ENCODE measurements at regions not wholly inside any gene's neighbourhood (a gene's known extent, or its start where the extent isn't known, plus 50 kb on each side); places are given as distances from the start of the nearest gene placed in this dataset.

DNA sequence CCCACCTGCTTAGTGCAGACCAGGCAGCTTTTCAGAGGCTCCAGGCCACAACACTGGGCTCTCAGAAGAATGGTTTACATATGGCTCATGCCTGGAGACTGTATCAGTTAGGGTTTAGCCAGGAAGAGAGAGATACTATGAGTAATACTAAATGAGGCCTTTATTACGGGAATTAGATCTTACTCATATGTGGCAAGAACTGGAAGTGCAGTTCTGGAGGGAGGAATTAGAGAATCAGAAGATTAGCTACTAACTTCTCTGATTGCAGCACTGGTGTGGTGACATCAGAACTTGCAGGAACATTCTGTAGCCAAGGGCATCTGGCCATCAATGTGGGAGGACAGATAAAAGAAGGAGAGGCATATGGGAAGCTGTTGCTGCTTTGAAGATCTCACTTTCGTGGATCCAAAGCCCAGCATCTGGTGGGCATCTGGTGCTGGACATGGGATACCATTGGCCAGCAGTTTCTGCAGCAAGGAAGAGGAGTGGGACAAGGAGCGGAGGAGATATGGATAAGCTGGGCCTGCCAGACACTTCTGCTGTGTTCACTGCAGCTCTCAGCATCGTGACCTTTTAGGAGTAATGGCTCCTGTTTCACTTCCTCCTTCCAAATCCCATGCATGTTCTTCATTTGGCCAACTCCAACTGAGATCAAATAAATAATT is 248.5 kb downstream of the BTBD3 start:
- TF ChIP-seq, protein P1, sequence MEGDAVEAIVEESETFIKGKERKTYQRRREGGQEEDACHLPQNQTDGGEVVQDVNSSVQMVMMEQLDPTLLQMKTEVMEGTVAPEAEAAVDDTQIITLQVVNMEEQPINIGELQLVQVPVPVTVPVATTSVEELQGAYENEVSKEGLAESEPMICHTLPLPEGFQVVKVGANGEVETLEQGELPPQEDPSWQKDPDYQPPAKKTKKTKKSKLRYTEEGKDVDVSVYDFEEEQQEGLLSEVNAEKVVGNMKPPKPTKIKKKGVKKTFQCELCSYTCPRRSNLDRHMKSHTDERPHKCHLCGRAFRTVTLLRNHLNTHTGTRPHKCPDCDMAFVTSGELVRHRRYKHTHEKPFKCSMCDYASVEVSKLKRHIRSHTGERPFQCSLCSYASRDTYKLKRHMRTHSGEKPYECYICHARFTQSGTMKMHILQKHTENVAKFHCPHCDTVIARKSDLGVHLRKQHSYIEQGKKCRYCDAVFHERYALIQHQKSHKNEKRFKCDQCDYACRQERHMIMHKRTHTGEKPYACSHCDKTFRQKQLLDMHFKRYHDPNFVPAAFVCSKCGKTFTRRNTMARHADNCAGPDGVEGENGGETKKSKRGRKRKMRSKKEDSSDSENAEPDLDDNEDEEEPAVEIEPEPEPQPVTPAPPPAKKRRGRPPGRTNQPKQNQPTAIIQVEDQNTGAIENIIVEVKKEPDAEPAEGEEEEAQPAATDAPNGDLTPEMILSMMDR (conservative IDR thresholded peaks at IDR 0.05 in 1 of 2, IDR thresholded peaks at IDR 0.05 in 1 of 2; ENCODE audit: low read depth in 1 of 2, low read length in 2 of 2): no peak
- TF ChIP-seq EZH2 (IDR thresholded peaks at IDR 0.05; ENCODE audit: low read length, missing control alignments): no peak
